ENCODE measurements at regions not wholly inside any gene's neighbourhood (a gene's known extent, or its start where the extent isn't known, plus 50 kb on each side); places are given as distances from the start of the nearest gene placed in this dataset.
"Not testable (repeated sequence)": the region's sequence is repeated elsewhere in the genome, so short reads cannot be mapped to it uniquely, and the experiment has no call there.

DNA sequence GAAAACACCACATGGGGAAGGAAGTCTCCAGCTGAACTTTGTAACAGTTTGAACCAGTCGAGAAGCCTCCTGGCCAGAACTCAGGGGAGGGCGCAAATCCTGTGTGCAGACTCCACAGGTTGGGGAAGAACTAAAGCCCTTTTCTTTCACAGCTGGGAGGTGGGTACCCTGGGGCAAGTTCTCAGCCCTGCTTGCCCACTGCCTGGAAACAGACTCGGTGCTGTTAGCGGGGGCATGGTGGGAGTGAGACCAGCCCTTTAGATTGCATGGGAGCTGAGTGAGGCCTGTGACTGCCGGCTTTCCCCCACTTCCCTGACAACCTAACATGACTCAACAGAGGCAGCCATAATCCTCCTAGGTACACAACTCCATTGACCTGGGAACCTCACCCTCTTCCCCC, 223.6 kb upstream of the DLGAP1 start:
- not testable (repeated sequence) for H3K4me3 ChIP-seq (ENCODE audit: low read depth in 1 of 2, low read length in 2 of 2); H3K4me1 ChIP-seq (ENCODE audit: control insufficient read depth in 1 of 2, insufficient read depth in 2 of 2, low read length in 2 of 2); H3K27ac ChIP-seq (ENCODE audit: low read depth, low read length); H3K36me3 ChIP-seq (ENCODE audit: control insufficient read depth in 1 of 2, insufficient read depth in 2 of 2, low read length in 2 of 2); H3K9ac ChIP-seq (ENCODE audit: low read depth in 1 of 2, low read length in 2 of 2); H3K27me3 ChIP-seq (ENCODE audit: control insufficient read depth in 1 of 2, insufficient read depth in 2 of 2, low read length in 2 of 2)
- H3K9me3 ChIP-seq (ENCODE audit: control insufficient read depth in 1 of 2, low read length in 2 of 2), result peaks cover 9 to 16% of the 10 kb centered on the region in 2 donors

DNA sequence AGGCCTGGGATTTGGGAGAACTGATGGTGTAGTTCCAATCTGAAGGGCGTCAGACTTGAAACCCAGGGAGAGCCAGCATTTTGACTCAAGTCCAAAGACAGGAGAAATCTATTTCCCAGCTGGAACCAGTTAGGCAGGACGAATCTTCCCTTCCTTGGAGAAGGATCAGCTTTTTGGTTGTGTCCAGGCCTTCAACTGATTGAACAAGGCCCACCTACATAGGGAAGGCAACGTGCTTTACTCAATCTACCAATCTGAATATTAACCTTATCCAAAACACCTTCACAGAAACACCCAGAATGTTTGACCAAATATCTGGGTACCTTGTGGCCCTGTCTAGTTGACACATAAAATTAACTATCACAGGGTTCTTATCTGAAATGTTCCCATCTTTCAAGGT, 221.9 kb upstream of the DLGAP1 start:
- Histone ChIP-seq H3K27ac (ENCODE audit: low read depth, low read length) (no peak overlapping the region), H3K4me3 (ENCODE audit: low read depth in 1 of 2, low read length in 2 of 2) (no peak overlapping the region), H3K9ac (ENCODE audit: low read depth in 1 of 2, low read length in 2 of 2) (no peak overlapping the region), H3K27me3 (ENCODE audit: control insufficient read depth in 1 of 2, insufficient read depth in 2 of 2, low read length in 2 of 2) (no peaks in the 10 kb centered on the region), H3K36me3 (ENCODE audit: control insufficient read depth in 1 of 2, insufficient read depth in 2 of 2, low read length in 2 of 2) (no peaks in the 10 kb centered on the region), H3K9me3 (ENCODE audit: control insufficient read depth in 1 of 2, low read length in 2 of 2) (peaks cover 6 to 7% of the 10 kb centered on the region in 2 donors), H3K4me1 (ENCODE audit: control insufficient read depth in 1 of 2, insufficient read depth in 2 of 2, low read length in 2 of 2) (no peaks in the 10 kb centered on the region)

DNA sequence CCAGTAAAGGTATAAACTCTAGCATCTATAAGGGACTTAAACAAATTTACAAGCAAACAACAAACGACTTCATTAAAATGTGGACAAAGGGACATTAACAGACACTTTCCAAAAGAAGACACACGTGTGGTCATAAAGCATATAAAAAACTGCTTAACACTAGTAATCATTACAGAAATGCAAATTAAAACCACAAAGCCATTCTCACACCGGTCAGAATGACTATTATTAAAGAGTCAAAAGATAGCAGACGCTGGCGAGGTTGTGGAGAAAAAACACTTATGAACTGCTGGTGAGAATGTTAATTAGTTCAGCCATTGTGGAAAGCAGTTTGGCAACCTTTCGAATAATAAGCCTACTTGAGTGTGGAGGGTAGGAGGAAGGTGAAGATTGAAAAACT, 217.1 kb upstream of the DLGAP1 start:
- H3K36me3 ChIP-seq (ENCODE audit: control insufficient read depth in 1 of 2, insufficient read depth in 2 of 2, low read length in 2 of 2), result no peaks in the 10 kb centered on the region
- H3K9ac ChIP-seq (ENCODE audit: low read depth in 1 of 2, low read length in 2 of 2), result no peak overlapping the region
- H3K4me3 ChIP-seq (ENCODE audit: low read depth in 1 of 2, low read length in 2 of 2), result no peak overlapping the region
- H3K27me3 ChIP-seq (ENCODE audit: control insufficient read depth in 1 of 2, insufficient read depth in 2 of 2, low read length in 2 of 2), result no peaks in the 10 kb centered on the region
- H3K27ac ChIP-seq (ENCODE audit: low read depth, low read length), result no peak overlapping the region
- peaks cover 6 to 23% of the 10 kb centered on the region in 2 donors for H3K9me3 ChIP-seq (ENCODE audit: control insufficient read depth in 1 of 2, low read length in 2 of 2)
- H3K4me1 ChIP-seq (ENCODE audit: control insufficient read depth in 1 of 2, insufficient read depth in 2 of 2, low read length in 2 of 2), result no peaks in the 10 kb centered on the region

DNA sequence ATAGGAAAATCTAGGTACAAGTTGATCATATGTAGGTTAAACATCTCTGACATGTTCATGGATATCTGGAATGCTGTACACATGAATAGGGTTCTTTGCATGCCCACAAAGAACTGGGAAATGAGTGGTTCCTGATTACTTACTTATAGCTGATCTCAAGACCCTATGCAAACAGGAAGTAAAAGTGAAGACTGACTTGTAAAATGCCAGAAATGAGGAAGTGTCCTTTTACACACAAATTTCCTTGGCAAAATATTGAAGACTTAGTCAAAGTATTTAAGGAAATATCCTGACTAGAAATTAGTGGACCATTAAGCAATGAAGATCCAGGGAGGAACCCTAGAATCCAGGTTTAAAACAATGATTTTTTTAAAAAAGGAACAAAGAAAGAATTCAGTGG, 203.7 kb upstream of the DLGAP1 start:
- H3K4me1 ChIP-seq (ENCODE audit: control insufficient read depth in 1 of 2, insufficient read depth in 2 of 2, low read length in 2 of 2), result no peaks in the 10 kb centered on the region
- H3K9me3 ChIP-seq (ENCODE audit: control insufficient read depth in 1 of 2, low read length in 2 of 2), result peaks cover 3 to 13% of the 10 kb centered on the region in 2 donors
- H3K27me3 ChIP-seq (ENCODE audit: control insufficient read depth in 1 of 2, insufficient read depth in 2 of 2, low read length in 2 of 2), result no peaks in the 10 kb centered on the region
- H3K27ac ChIP-seq (ENCODE audit: low read depth, low read length), result no peak overlapping the region
- no peak overlapping the region for H3K9ac ChIP-seq (ENCODE audit: low read depth in 1 of 2, low read length in 2 of 2)
- H3K4me3 ChIP-seq (ENCODE audit: low read depth in 1 of 2, low read length in 2 of 2), result no peak overlapping the region
- no peaks in the 10 kb centered on the region for H3K36me3 ChIP-seq (ENCODE audit: control insufficient read depth in 1 of 2, insufficient read depth in 2 of 2, low read length in 2 of 2)

GRCh38 chr18:4653418-4653817, 198.3 kb upstream of the DLGAP1 start:
- H3K4me1 ChIP-seq (ENCODE audit: control insufficient read depth in 1 of 2, insufficient read depth in 2 of 2, low read length in 2 of 2), result no peaks in the 10 kb centered on the region

GRCh38 chr18:4641771-4642368, 186.8 kb upstream of the DLGAP1 start:
- Histone ChIP-seq H3K36me3 (ENCODE audit: control insufficient read depth in 1 of 2, insufficient read depth in 2 of 2, low read length in 2 of 2) (no peaks in the 10 kb centered on the region), H3K27me3 (ENCODE audit: control insufficient read depth in 1 of 2, insufficient read depth in 2 of 2, low read length in 2 of 2) (no peaks in the 10 kb centered on the region), H3K9ac (ENCODE audit: low read depth in 1 of 2, low read length in 2 of 2) (no peak overlapping the region), H3K27ac (ENCODE audit: low read depth, low read length) (no peak overlapping the region), H3K4me3 (ENCODE audit: low read depth in 1 of 2, low read length in 2 of 2) (no peak overlapping the region), H3K9me3 (ENCODE audit: control insufficient read depth in 1 of 2, low read length in 2 of 2) (peaks cover 3 to 14% of the 10 kb centered on the region in 2 donors), H3K4me1 (ENCODE audit: control insufficient read depth in 1 of 2, insufficient read depth in 2 of 2, low read length in 2 of 2) (no peaks in the 10 kb centered on the region)

More at GRCh38 chr18:4653418-4653817, 198.3 kb upstream of the DLGAP1 start:
- Histone ChIP-seq H3K4me3 (ENCODE audit: low read depth in 1 of 2, low read length in 2 of 2) (no peak overlapping the region), H3K36me3 (ENCODE audit: control insufficient read depth in 1 of 2, insufficient read depth in 2 of 2, low read length in 2 of 2) (no peaks in the 10 kb centered on the region), H3K9ac (ENCODE audit: low read depth in 1 of 2, low read length in 2 of 2) (no peak overlapping the region), H3K27me3 (ENCODE audit: control insufficient read depth in 1 of 2, insufficient read depth in 2 of 2, low read length in 2 of 2) (no peaks in the 10 kb centered on the region), H3K9me3 (ENCODE audit: control insufficient read depth in 1 of 2, low read length in 2 of 2) (peaks cover 3 to 13% of the 10 kb centered on the region in 2 donors), H3K27ac (ENCODE audit: low read depth, low read length) (no peak overlapping the region)

DNA sequence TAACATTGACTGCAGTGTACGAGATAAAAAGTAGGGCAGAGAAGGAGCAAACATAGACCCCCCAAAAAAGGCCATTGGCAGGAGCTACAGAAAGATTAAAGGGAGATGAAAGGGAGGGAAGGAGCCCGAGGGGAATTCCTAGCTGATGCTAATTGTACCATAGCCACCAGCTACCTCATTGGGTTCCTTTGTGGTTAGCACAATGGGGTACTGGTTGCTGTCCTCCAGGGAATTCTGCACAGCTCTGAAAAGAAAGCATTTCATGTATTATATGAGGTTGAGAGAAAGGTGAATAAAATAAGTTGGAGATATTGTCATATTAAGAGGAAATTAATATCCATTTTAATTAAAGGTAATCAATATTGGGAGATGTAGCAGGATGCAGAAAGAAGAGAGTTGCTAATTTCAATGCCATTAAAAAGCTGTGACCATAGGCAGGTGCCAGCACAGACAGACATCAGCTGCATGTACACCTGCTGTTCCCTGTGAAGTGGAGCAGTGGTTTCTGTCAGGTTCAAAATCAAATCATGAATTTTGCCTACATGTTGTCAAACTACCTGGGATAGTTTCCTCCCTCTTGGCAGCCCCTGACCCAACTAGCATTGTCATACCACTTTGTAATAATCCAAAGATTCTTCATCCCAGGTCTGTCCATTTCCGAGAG, 185.4 kb upstream of the DLGAP1 start:
- H3K36me3 ChIP-seq (ENCODE audit: control insufficient read depth in 1 of 2, insufficient read depth in 2 of 2, low read length in 2 of 2), result no peaks in the 10 kb centered on the region
- H3K4me1 ChIP-seq (ENCODE audit: control insufficient read depth in 1 of 2, insufficient read depth in 2 of 2, low read length in 2 of 2), result no peaks in the 10 kb centered on the region
- no peaks in the 10 kb centered on the region for H3K27me3 ChIP-seq (ENCODE audit: control insufficient read depth in 1 of 2, insufficient read depth in 2 of 2, low read length in 2 of 2)
- H3K9me3 ChIP-seq (ENCODE audit: control insufficient read depth in 1 of 2, low read length in 2 of 2), result peaks cover 3 to 14% of the 10 kb centered on the region in 2 donors
- H3K27ac ChIP-seq (ENCODE audit: low read depth, low read length), result no peak overlapping the region
- H3K9ac ChIP-seq (ENCODE audit: low read depth in 1 of 2, low read length in 2 of 2), result no peak overlapping the region
- no peak overlapping the region for H3K4me3 ChIP-seq (ENCODE audit: low read depth in 1 of 2, low read length in 2 of 2)

DNA sequence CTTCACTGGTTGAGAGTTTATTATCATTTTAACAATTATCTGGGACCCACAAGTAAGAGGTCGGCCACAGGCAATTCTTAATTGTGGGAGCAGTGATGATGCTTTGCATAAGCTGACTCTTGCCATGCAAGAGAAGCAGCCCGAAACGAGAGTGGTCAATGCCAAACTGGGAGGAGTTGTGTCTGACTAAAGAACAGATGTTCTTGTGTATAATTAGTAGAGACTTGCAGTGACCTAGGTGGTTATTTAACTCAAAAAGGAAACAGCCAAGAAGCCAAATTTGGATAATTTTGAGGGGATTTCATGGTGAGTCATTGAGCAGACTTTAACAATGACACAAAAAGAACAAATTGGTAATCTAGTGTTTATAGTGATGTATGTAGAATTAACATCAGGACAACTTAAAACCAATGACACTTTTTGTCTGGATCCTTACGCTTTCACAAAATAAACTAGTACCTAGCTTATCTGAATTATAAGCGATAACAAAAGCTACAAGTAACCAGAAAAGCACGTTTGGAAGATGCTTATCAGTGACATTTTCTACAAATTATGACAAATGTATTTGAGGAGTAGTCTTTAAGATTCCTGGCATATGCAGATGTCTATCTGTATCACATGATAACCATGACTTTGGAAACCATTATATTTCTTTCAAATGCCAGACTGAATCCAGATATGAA, 184.7 kb upstream of the DLGAP1 start:
- H3K9me3 ChIP-seq (ENCODE audit: control insufficient read depth in 1 of 2, low read length in 2 of 2), result peaks cover 3 to 13% of the 10 kb centered on the region in 2 donors
- H3K36me3 ChIP-seq (ENCODE audit: control insufficient read depth in 1 of 2, insufficient read depth in 2 of 2, low read length in 2 of 2), result no peaks in the 10 kb centered on the region
- no peaks in the 10 kb centered on the region for H3K27me3 ChIP-seq (ENCODE audit: control insufficient read depth in 1 of 2, insufficient read depth in 2 of 2, low read length in 2 of 2)
- no peaks in the 10 kb centered on the region for H3K4me1 ChIP-seq (ENCODE audit: control insufficient read depth in 1 of 2, insufficient read depth in 2 of 2, low read length in 2 of 2)
- H3K27ac ChIP-seq (ENCODE audit: low read depth, low read length), result no peak overlapping the region
- no peak overlapping the region for H3K9ac ChIP-seq (ENCODE audit: low read depth in 1 of 2, low read length in 2 of 2)
- no peak overlapping the region for H3K4me3 ChIP-seq (ENCODE audit: low read depth in 1 of 2, low read length in 2 of 2)

- Histone ChIP-seq H3K36me3 (ENCODE audit: control insufficient read depth in 1 of 2, insufficient read depth in 2 of 2, low read length in 2 of 2) (no peaks in the 10 kb centered on the region), H3K4me3 (ENCODE audit: low read depth in 1 of 2, low read length in 2 of 2) (no peak overlapping the region), H3K4me1 (ENCODE audit: control insufficient read depth in 1 of 2, insufficient read depth in 2 of 2, low read length in 2 of 2) (no peaks in the 10 kb centered on the region), H3K9ac (ENCODE audit: low read depth in 1 of 2, low read length in 2 of 2) (no peak overlapping the region), H3K27ac (ENCODE audit: low read depth, low read length) (no peak overlapping the region), H3K9me3 (ENCODE audit: control insufficient read depth in 1 of 2, low read length in 2 of 2) (peaks cover 3 to 6% of the 10 kb centered on the region in 2 donors), H3K27me3 (ENCODE audit: control insufficient read depth in 1 of 2, insufficient read depth in 2 of 2, low read length in 2 of 2) (no peaks in the 10 kb centered on the region)
These were observed 183.6 kb upstream of the DLGAP1 start for GRCh38 chr18:4638680-4639079.

DNA sequence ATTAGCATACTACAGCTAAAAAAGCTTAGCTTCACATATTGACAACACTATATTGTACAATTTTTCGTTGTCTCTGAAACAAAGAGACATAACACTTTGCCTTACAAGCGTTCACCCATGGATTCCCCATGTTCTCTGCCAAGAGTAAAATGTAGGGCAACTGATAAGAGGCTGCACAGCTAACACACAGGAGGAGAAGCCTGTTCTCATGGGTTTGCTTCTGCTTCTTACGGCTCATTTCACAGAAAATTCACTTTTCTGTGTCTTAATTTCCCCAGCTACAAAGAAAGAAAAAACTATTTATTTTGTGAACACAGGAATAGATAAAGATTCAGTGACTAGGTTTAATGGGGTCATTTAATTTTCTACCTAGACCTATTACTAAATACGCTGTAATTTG, 182.8 kb upstream of the DLGAP1 start:
- H3K4me1 ChIP-seq (ENCODE audit: control insufficient read depth in 1 of 2, insufficient read depth in 2 of 2, low read length in 2 of 2), result no peaks in the 10 kb centered on the region
- H3K4me3 ChIP-seq (ENCODE audit: low read depth in 1 of 2, low read length in 2 of 2), result no peak overlapping the region
- H3K27ac ChIP-seq (ENCODE audit: low read depth, low read length), result no peak overlapping the region
- no peaks in the 10 kb centered on the region for H3K27me3 ChIP-seq (ENCODE audit: control insufficient read depth in 1 of 2, insufficient read depth in 2 of 2, low read length in 2 of 2)
- H3K9ac ChIP-seq (ENCODE audit: low read depth in 1 of 2, low read length in 2 of 2), result no peak overlapping the region
- H3K36me3 ChIP-seq (ENCODE audit: control insufficient read depth in 1 of 2, insufficient read depth in 2 of 2, low read length in 2 of 2), result no peaks in the 10 kb centered on the region
- H3K9me3 ChIP-seq (ENCODE audit: control insufficient read depth in 1 of 2, low read length in 2 of 2), result peaks cover 3 to 8% of the 10 kb centered on the region in 2 donors

All from duodenal mucosa (tissue), 2 donors.